LHCN-M2 (cell line): ENCODE measurements at regions not wholly inside any gene's neighbourhood (a gene's known extent, or its start where the extent isn't known, plus 50 kb on each side); places are given as distances from the start of the nearest gene placed in this dataset.

ENCODE experiments used
- DNase-seq: peaks from one replicate; pipeline ENCODE4 v3.0.0-alpha.2; 2012; ENCODE audit warnings: low read depth

GRCh38 chr9:108078375-108078774, 588.8 kb upstream of the KLF4 start:
- no peak for DNase-seq

GRCh38 chr9:108077556-108077955, 588.0 kb upstream of the KLF4 start:
- DNase-seq = no peak

GRCh38 chr9:108074900-108075299, 585.3 kb upstream of the KLF4 start:
- DNase-seq = no peak

GRCh38 chr9:108073823-108074222, 584.3 kb upstream of the KLF4 start:
- no peak for DNase-seq

GRCh38 chr9:108072740-108073139, 583.2 kb upstream of the KLF4 start:
- DNase-seq = no peak

GRCh38 chr9:108070861-108071260, 581.3 kb upstream of the KLF4 start:
- no peak for DNase-seq

GRCh38 chr9:108069991-108070390, 580.4 kb upstream of the KLF4 start:
- no peak for DNase-seq

- DNase-seq = no peak
Observed at GRCh38 chr9:108062680-108063079, 573.1 kb upstream of the KLF4 start.

- DNase-seq = no peak
Observed at GRCh38 chr9:108060175-108060574, 570.6 kb upstream of the KLF4 start.

GRCh38 chr9:108058135-108058814, 568.7 kb upstream of the KLF4 start:
- no peak for DNase-seq

- peak; percentile 95 for DNase-seq
Observed at GRCh38 chr9:108057421-108058134, 568.0 kb upstream of the KLF4 start.

GRCh38 chr9:108056805-108057386, 567.3 kb upstream of the KLF4 start:
- DNase-seq = peak; percentile 89

GRCh38 chr9:108056084-108056804, 566.7 kb upstream of the KLF4 start:
- DNase-seq = peak; percentile 74

GRCh38 chr9:108054131-108054630, 564.6 kb upstream of the KLF4 start:
- DNase-seq = no peak

- DNase-seq = peak; percentile 77
Observed at GRCh38 chr9:108053555-108054061, 564.0 kb upstream of the KLF4 start.

GRCh38 chr9:108052431-108053080, 563.0 kb upstream of the KLF4 start:
- DNase-seq = peak; percentile 29

GRCh38 chr9:108050894-108051293, 561.3 kb upstream of the KLF4 start:
- DNase-seq = no peak

- DNase-seq = no peak
Observed at GRCh38 chr9:108049671-108050494, 560.3 kb upstream of the KLF4 start.

- peak; percentile 93 for DNase-seq
Observed at GRCh38 chr9:108049026-108049607, 559.5 kb upstream of the KLF4 start.

GRCh38 chr9:108048406-108049025, 558.9 kb upstream of the KLF4 start:
- no peak for DNase-seq
